ENCODE measurements at regions not wholly inside any gene's neighbourhood (a gene's known extent, or its start where the extent isn't known, plus 50 kb on each side); places are given as distances from the start of the nearest gene placed in this dataset.
A peak's percentile ranks its signal among the peaks of the same experiment; 100 is the strongest.

DNA sequence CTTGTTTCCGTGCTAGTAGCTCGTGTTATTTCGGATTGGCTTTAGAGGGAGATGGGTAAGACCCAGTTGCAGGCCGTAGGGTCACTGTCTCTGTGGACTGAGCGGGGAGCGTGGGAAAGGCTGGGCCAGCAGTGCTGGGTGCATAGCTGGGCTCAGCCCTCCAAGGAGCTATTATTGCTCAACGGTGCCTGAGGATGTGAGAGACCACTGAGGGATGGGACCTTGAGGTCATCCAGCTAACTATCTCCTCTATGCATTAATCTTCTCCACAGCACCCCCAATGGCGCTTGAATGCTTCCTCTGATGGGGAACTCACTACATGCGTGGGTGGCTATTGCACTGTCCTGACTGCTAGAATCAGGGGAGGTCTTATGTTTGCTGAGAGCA, 126.1 kb upstream of the FOXF1 start:
- no peaks in the 10 kb centered on the region for H3K9me3 ChIP-seq (ENCODE audit: low read depth, low read length)
- DNase-seq (ENCODE audit: insufficient read length, low spot score, missing footprints) = peak; percentile 22
- TF ChIP-seq, protein P1, sequence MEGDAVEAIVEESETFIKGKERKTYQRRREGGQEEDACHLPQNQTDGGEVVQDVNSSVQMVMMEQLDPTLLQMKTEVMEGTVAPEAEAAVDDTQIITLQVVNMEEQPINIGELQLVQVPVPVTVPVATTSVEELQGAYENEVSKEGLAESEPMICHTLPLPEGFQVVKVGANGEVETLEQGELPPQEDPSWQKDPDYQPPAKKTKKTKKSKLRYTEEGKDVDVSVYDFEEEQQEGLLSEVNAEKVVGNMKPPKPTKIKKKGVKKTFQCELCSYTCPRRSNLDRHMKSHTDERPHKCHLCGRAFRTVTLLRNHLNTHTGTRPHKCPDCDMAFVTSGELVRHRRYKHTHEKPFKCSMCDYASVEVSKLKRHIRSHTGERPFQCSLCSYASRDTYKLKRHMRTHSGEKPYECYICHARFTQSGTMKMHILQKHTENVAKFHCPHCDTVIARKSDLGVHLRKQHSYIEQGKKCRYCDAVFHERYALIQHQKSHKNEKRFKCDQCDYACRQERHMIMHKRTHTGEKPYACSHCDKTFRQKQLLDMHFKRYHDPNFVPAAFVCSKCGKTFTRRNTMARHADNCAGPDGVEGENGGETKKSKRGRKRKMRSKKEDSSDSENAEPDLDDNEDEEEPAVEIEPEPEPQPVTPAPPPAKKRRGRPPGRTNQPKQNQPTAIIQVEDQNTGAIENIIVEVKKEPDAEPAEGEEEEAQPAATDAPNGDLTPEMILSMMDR (IDR thresholded peaks at IDR 0.05; ENCODE audit: extremely low read depth, low read depth, low read length) = no peak
- H3K27ac ChIP-seq (ENCODE audit: low read depth, low read length) = no peak overlapping the region
- no peaks in the 10 kb centered on the region for H3K36me3 ChIP-seq (ENCODE audit: insufficient read depth, low read length)
- no peak overlapping the region for H3K4me2 ChIP-seq (ENCODE audit: insufficient read depth, low read length)
- no peaks in the 10 kb centered on the region for H3K79me2 ChIP-seq (ENCODE audit: insufficient read depth, low read length)
- H4K20me1 ChIP-seq (ENCODE audit: insufficient read depth, low read length) = no peaks in the 10 kb centered on the region
- H2AFZ ChIP-seq (ENCODE audit: low read length) = no peak overlapping the region
- peaks cover 23% of the 10 kb centered on the region for H3K27me3 ChIP-seq (ENCODE audit: insufficient read depth, low read length)
- peaks cover 7% of the 10 kb centered on the region for H3K4me1 ChIP-seq (ENCODE audit: insufficient read depth, low read length)
- H3K4me3 ChIP-seq (ENCODE audit: insufficient read depth, low read length) = no peak overlapping the region

DNA sequence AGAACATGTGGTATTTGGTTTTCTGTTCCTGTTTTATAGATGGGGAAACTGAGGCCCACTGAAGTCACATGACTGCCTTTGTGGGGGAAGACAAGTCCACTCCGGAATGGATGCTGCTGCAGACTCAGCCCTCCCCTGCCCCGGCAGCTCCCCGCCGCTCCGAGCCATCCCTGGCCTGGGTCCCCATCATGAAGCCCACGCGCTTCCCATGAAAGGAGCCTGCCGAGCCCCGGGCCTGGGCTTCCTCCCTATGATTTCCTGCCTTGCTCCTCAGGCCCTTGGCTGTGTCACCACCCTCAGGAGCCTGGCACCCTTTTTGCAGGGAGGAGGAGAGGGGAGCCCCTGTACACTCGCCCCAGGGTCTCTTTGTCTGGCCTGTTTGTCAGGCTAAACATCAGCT, 125.3 kb upstream of the FOXF1 start:
- Histone ChIP-seq H3K79me2 (ENCODE audit: insufficient read depth, low read length) (no peaks in the 10 kb centered on the region), H4K20me1 (ENCODE audit: insufficient read depth, low read length) (no peaks in the 10 kb centered on the region), H3K4me1 (ENCODE audit: insufficient read depth, low read length) (no peaks in the 10 kb centered on the region), H3K4me2 (ENCODE audit: insufficient read depth, low read length) (no peak overlapping the region), H3K27ac (ENCODE audit: low read depth, low read length) (no peak overlapping the region), H3K27me3 (ENCODE audit: insufficient read depth, low read length) (peaks cover 21% of the 10 kb centered on the region), H2AFZ (ENCODE audit: low read length) (no peak overlapping the region), H3K4me3 (ENCODE audit: insufficient read depth, low read length) (no peak overlapping the region), H3K36me3 (ENCODE audit: insufficient read depth, low read length) (no peaks in the 10 kb centered on the region), H3K9me3 (ENCODE audit: low read depth, low read length) (no peaks in the 10 kb centered on the region)
- TF ChIP-seq, protein P1 (IDR thresholded peaks at IDR 0.05; ENCODE audit: extremely low read depth, low read depth, low read length) = no peak
- DNase-seq (ENCODE audit: insufficient read length, low spot score, missing footprints) = no peak

DNA sequence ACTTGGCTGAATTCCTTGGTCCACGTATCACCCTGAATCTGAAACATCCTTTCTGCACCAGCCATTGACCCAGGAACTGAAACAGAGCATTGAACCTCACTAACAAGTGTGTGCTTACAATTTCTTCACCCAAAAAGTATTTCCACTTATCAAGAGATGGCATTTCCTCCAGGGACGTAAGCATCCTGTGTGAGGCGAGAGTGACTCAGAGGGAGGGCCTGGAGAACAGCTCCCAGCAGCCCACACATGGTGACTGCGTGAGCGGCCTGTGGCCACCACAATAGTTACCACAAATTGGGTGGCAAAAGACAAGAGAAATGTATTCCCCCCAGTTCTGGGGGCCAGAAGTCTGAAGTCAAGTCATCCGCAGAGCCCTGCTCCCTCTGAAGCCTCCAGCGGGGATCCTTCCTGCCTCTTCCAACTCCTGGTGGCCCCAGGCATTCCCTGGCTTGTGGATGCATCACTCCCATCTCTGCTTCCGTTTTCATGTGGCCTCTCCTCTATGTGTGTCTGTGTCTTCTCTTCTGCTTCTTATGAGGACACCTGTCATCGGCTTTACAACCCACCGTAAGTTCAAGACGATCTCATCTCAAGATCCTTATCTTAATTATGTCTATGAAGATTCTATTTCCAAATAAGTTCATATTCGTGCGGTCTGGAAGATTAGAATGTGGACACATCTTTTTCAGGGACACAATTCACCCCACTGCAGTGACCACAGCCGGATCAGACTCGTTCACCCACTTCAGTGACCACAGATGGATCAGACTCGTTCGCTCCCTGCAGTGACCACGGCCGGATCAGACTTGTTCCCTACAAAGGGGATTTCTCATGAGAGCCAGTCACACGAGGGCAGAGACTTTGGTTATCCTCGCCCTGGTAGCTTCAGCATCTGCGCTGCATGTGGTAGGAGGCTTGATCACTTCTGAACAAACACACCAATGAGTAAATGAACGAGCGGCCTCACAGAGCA, 122.6 kb upstream of the FOXF1 start:
- TF ChIP-seq, protein P1 (IDR thresholded peaks at IDR 0.05; ENCODE audit: extremely low read depth, low read depth, low read length) = no peak
- Histone ChIP-seq H3K27ac (ENCODE audit: low read depth, low read length) (no peak overlapping the region), H3K4me1 (ENCODE audit: insufficient read depth, low read length) (peaks cover 3% of the 10 kb centered on the region), H4K20me1 (ENCODE audit: insufficient read depth, low read length) (no peaks in the 10 kb centered on the region), H3K27me3 (ENCODE audit: insufficient read depth, low read length) (peaks cover 14% of the 10 kb centered on the region), H3K4me2 (ENCODE audit: insufficient read depth, low read length) (no peak overlapping the region), H3K9me3 (ENCODE audit: low read depth, low read length) (no peaks in the 10 kb centered on the region), H3K4me3 (ENCODE audit: insufficient read depth, low read length) (no peak overlapping the region), H2AFZ (ENCODE audit: low read length) (no peak overlapping the region), H3K79me2 (ENCODE audit: insufficient read depth, low read length) (no peaks in the 10 kb centered on the region), H3K36me3 (ENCODE audit: insufficient read depth, low read length) (no peaks in the 10 kb centered on the region)
- DNase-seq (ENCODE audit: insufficient read length, low spot score, missing footprints) = peak; percentile 92

DNA sequence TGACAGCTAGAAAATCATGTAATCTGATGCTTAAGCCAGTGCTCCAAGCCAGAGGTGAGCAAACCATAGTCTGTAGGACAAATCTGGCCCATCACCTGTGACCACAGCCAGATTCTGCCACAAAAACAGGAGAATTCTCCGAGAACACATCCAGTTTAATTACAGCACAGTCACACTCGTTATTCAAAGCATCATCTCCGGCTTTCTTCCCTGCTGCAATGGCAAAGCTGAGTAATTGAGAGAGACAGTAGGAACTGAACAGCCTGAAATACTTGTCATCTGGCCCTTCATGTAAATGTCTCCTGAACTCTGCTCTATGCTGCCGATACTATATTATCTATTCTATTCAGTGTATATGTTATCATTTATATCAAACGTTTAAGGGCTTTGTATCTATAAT, 121.4 kb upstream of the FOXF1 start:
- no peak overlapping the region for H3K27ac ChIP-seq (ENCODE audit: low read depth, low read length)
- no peak overlapping the region for H3K4me3 ChIP-seq (ENCODE audit: insufficient read depth, low read length)

More for the DNA sequence above, 121.4 kb upstream of the FOXF1 start:
- Histone ChIP-seq H2AFZ (ENCODE audit: low read length) (no peak overlapping the region), H3K4me1 (ENCODE audit: insufficient read depth, low read length) (peaks cover 4% of the 10 kb centered on the region), H4K20me1 (ENCODE audit: insufficient read depth, low read length) (no peaks in the 10 kb centered on the region), H3K9me3 (ENCODE audit: low read depth, low read length) (no peaks in the 10 kb centered on the region), H3K27me3 (ENCODE audit: insufficient read depth, low read length) (peaks cover 14% of the 10 kb centered on the region), H3K36me3 (ENCODE audit: insufficient read depth, low read length) (no peaks in the 10 kb centered on the region), H3K4me2 (ENCODE audit: insufficient read depth, low read length) (no peak overlapping the region), H3K79me2 (ENCODE audit: insufficient read depth, low read length) (no peaks in the 10 kb centered on the region)
- TF ChIP-seq, protein P1 (IDR thresholded peaks at IDR 0.05; ENCODE audit: extremely low read depth, low read depth, low read length) = no peak
- no peak for DNase-seq (ENCODE audit: insufficient read length, low spot score, missing footprints)
